Neural progenitor cell (in vitro differentiated cells): ENCODE measurements at regions not wholly inside any gene's neighbourhood (a gene's known extent, or its start where the extent isn't known, plus 50 kb on each side); places are given as distances from the start of the nearest gene placed in this dataset.

ENCODE experiments used
- DNase-seq: peaks from one replicate; pipeline ENCODE4 v3.0.0-alpha.2; 2016; ENCODE audit warnings: low spot score
- H2AFZ ChIP-seq: fragments of 200-600 bp; sonication (generic); replicated peaks from 2 replicates; pipeline ENCODE4 v1.6.1; 2016; ENCODE audit warnings: antibody characterized with exemption
- H3F3A ChIP-seq: fragments of 200-600 bp; sonication (generic); 2 replicates; pipeline ENCODE4 v1.6.1; 2016; ENCODE audit warnings: antibody characterized with exemption, low read depth
- H3K27ac ChIP-seq: fragments of 200-600 bp; sonication (generic); 2 replicates; pipeline ENCODE4 v1.5.1; 2016; ENCODE audit warnings: mild to moderate bottlenecking
- H3K27me3 ChIP-seq: fragments of 200-600 bp; sonication (generic); 2 replicates; pipeline ENCODE4 v1.6.1; 2016; ENCODE audit warnings: mild to moderate bottlenecking, moderate library complexity
- H3K36me3 ChIP-seq: fragments of 200-600 bp; sonication (generic); 2 replicates; pipeline ENCODE4 v1.5.1; 2016
- H3K4me1 ChIP-seq: fragments of 200-600 bp; sonication (generic); 2 replicates; pipeline ENCODE4 v1.6.1; 2016; ENCODE audit warnings: mixed run types
- H3K4me2 ChIP-seq: fragments of 200-600 bp; sonication (generic); 2 replicates; pipeline ENCODE4 v1.6.1; 2016
- H3K4me3 ChIP-seq: fragments of 200-600 bp; sonication (generic); 2 replicates; pipeline ENCODE4 v1.5.1; 2016
- H3K79me2 ChIP-seq: fragments of 200-600 bp; sonication (generic); 2 replicates; pipeline ENCODE4 v1.6.1; 2016; ENCODE audit warnings: low read depth
- H3K9ac ChIP-seq: fragments of 200-600 bp; sonication (generic); 2 replicates; pipeline ENCODE4 v1.6.1; 2016
- H3K9me3 ChIP-seq: fragments of 200-600 bp; sonication (generic); 2 replicates; pipeline ENCODE4 v1.5.1; 2016; ENCODE audit warnings: low read depth
- H4K20me1 ChIP-seq: fragments of 200-600 bp; sonication (generic); 2 replicates; pipeline ENCODE4 v1.6.1; 2016; ENCODE audit warnings: low read depth
- H3K27ac Mint-ChIP-seq: 3 replicates; pipeline ENCODE4 v1.8.0; 2021; ENCODE audit warnings: mixed read lengths
- H3K27me3 Mint-ChIP-seq: 2 replicates; pipeline ENCODE4 v1.8.0; 2022; ENCODE audit warnings: low read depth, mild to moderate bottlenecking, inconsistent platforms, moderate library complexity, mixed read lengths; ENCODE audit not compliant: insufficient read depth
- H3K36me3 Mint-ChIP-seq: 3 replicates; pipeline ENCODE4 v1.8.0; 2021; ENCODE audit warnings: mixed read lengths
- H3K4me1 Mint-ChIP-seq: 3 replicates; pipeline ENCODE4 v1.8.0; 2021; ENCODE audit warnings: mixed read lengths
- H3K4me3 Mint-ChIP-seq: 3 replicates; pipeline ENCODE4 v1.8.0; 2021; ENCODE audit warnings: mild to moderate bottlenecking, moderate library complexity, mixed read lengths
- H3K9me3 Mint-ChIP-seq: 3 replicates; pipeline ENCODE4 v1.8.0; 2020; ENCODE audit warnings: mixed read lengths
- EZH2 ChIP-seq: fragments of 200-600 bp; sonication (generic); IDR thresholded peaks from 2 replicates; pipeline ENCODE4 v1.6.1; 2017; ENCODE audit warnings: antibody characterized with exemption, mild to moderate bottlenecking, moderate library complexity
- EZH2phosphoT487 ChIP-seq: fragments of 200-600 bp; sonication (generic); IDR thresholded peaks from 2 replicates; pipeline ENCODE4 v1.6.1; 2017; ENCODE audit warnings: antibody characterized with exemption
- TF ChIP-seq, protein P1 (sequence below): fragments of 200-600 bp; sonication (generic); IDR thresholded peaks from 2 replicates; pipeline ENCODE4 v1.5.1; 2017; ENCODE audit warnings: antibody characterized with exemption, mild to moderate bottlenecking

DNA sequence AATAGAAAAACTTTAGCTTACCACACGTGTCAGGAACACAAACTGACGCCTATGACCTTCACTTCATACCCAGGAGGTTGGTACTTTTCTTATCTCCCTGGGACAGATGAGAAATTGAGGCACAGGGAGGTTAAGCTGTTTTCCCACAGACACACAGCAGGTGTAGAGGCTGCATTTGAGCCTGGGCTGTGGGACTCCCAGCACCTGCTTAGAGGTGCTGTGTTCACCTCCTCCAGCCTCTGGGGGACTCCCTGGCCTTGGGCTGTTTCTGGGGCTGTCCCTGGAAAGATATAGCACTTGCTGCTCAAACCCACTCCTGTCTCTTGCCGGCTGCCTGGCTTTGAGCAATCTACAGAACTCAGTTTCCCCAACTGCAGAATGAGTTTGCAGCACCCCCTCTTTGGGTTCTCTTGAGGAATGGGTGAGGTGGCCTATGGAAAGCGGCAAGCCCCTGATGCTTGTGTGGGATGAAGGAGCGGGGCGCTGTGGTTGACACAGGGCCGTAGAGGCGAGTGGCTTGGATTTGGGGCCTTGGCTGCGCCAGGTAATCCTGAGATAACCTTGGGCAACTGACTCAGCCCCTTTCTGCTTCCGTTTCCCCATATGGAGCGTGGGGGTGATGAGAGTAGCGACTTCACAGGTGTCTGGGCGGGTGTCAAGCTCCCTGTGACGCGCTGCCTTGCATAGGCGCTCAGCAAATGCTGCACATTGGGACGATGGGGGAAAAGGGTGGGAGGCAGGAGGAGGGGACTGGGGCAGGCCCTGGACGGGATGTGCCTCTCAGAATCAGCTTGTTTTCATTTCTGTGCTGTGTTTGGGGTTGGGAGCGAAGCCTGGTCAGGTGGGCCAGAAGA is 104.5 kb upstream of the CIBAR2 start:
- Histone ChIP-seq H3K36me3 (no peaks in the 10 kb centered on the region), H3K27ac (no peak overlapping the region), H3K79me2 (no peaks in the 10 kb centered on the region), H2AFZ (no peak overlapping the region), H3K9ac (no peak overlapping the region), H3K9me3 (no peaks in the 10 kb centered on the region), H3K4me3 (no peak overlapping the region), H3K4me1 (peaks cover 21% of the 10 kb centered on the region), H4K20me1 (peaks cover 6% of the 10 kb centered on the region), H3K4me2 (no peak overlapping the region), H3F3A (peaks cover 5% of the 10 kb centered on the region), H3K27me3 (no peaks in the 10 kb centered on the region)
- Mint-ChIP-seq H3K36me3 (no peaks in the 10 kb centered on the region), H3K27me3 (peaks cover 16% of the 10 kb centered on the region), H3K4me1 (peaks cover 72% of the 10 kb centered on the region), H3K27ac (peak overlapping the region; percentile 22), H3K9me3 (no peaks in the 10 kb centered on the region), H3K4me3 (peak overlapping the region; percentile 46)
- TF ChIP-seq EZH2phosphoT487 = no peak
- no peak for TF ChIP-seq EZH2
- TF ChIP-seq, protein P1, sequence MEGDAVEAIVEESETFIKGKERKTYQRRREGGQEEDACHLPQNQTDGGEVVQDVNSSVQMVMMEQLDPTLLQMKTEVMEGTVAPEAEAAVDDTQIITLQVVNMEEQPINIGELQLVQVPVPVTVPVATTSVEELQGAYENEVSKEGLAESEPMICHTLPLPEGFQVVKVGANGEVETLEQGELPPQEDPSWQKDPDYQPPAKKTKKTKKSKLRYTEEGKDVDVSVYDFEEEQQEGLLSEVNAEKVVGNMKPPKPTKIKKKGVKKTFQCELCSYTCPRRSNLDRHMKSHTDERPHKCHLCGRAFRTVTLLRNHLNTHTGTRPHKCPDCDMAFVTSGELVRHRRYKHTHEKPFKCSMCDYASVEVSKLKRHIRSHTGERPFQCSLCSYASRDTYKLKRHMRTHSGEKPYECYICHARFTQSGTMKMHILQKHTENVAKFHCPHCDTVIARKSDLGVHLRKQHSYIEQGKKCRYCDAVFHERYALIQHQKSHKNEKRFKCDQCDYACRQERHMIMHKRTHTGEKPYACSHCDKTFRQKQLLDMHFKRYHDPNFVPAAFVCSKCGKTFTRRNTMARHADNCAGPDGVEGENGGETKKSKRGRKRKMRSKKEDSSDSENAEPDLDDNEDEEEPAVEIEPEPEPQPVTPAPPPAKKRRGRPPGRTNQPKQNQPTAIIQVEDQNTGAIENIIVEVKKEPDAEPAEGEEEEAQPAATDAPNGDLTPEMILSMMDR = no peak
- DNase-seq = no peak

DNA sequence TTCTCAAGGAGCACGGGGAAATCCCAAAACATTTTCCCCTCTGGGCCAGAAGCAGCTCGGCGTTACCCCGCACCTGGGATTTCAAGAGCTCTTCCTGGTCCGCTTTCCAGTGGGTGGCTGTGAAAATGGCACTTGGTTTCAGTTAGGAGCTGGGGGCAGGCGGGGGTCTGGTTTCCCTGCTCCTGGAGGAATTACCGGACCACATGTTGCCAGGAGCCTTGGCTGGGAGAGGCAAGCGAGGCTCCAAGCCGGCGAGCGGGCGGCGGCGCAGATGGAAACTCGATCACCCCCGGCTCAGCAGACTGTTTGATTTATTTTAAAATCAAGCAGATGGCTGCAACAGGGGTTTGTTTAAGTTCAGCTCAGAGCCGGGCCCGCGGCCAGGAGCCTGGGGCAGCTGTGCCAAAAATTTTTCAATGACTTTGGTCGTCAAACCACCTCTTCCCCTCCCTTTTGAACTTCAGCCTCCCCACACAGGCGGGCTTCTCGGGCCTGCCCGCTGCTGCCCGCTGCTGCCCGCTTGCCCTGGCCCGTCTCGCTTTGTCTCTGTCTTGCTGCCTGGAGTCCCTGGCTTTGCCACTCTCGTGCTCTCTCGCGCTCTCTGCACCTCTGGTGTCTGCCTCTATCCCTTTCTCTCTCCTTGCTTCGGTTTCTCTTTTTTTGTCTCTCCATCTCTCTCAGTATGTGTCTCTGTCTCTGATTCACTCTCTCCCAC is 108.0 kb upstream of the CIBAR2 start:
- Histone ChIP-seq H3K4me2 (peak overlapping the region; percentile 31), H3K4me3 (no peak overlapping the region), H4K20me1 (peaks cover 11% of the 10 kb centered on the region), H3K9me3 (no peaks in the 10 kb centered on the region), H3K9ac (no peak overlapping the region), H3F3A (peaks cover 21% of the 10 kb centered on the region), H3K27ac (no peak overlapping the region), H3K36me3 (no peaks in the 10 kb centered on the region), H3K79me2 (no peaks in the 10 kb centered on the region), H3K4me1 (peaks cover 35% of the 10 kb centered on the region), H3K27me3 (no peaks in the 10 kb centered on the region), H2AFZ (no peak overlapping the region)
- no peak for DNase-seq
- peak overlapping the region; percentile 33 for H3K4me3 Mint-ChIP-seq
- peaks cover 74% of the 10 kb centered on the region for H3K4me1 Mint-ChIP-seq
- no peaks in the 10 kb centered on the region for H3K9me3 Mint-ChIP-seq
- no peaks in the 10 kb centered on the region for H3K36me3 Mint-ChIP-seq
- H3K27ac Mint-ChIP-seq = peak overlapping the region; percentile 78
- peaks cover 17% of the 10 kb centered on the region for H3K27me3 Mint-ChIP-seq
- no peak for TF ChIP-seq EZH2phosphoT487
- TF ChIP-seq EZH2 = no peak
- TF ChIP-seq, protein P1 = no peak

DNA sequence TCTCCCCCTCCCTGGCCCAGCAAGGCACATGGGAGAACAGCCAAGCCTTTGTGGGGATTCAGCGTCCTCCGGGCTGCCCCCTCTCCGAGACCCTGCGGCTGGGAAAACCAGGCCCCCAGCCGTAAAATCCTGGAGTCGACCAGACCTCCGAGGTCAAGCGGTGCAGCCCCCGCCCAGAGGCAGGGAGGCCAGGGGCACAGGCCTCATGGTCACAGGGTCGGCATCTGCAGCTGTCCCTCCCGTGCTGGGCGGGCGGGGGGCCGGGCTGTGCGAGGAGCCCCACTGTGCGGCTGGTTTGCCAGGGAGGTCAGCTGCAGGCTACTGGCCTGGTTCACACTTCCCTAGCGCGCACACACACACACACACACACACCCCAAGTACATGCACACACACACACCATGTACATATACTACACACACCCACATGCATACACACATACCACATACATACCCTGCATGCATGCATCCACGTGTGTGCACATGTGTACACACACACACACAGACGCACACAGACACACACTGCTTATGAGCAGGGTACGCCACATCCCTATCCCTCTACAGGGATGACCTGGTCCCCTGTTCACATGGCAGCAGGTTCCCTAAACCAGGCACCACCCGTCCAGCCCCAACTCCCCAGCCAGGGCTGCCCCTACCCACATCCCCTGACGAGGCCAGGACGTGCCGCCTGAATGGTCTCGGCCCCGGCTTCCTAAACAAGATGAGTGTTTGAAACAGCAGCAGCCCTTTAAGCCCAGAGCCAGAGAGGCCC is 108.9 kb upstream of the CIBAR2 start:
- Histone ChIP-seq H3K4me1 (peaks cover 35% of the 10 kb centered on the region), H4K20me1 (peaks cover 7% of the 10 kb centered on the region), H3K9me3 (no peaks in the 10 kb centered on the region), H3F3A (peaks cover 21% of the 10 kb centered on the region), H2AFZ (no peak overlapping the region), H3K36me3 (no peaks in the 10 kb centered on the region), H3K4me3 (no peak overlapping the region), H3K79me2 (no peaks in the 10 kb centered on the region), H3K4me2 (peak overlapping the region; percentile 58), H3K27ac (peak overlapping the region; percentile 75), H3K27me3 (no peaks in the 10 kb centered on the region), H3K9ac (no peak overlapping the region)
- Mint-ChIP-seq H3K27ac (peak overlapping the region; percentile 97), H3K9me3 (no peaks in the 10 kb centered on the region), H3K27me3 (peaks cover 17% of the 10 kb centered on the region), H3K4me3 (peak overlapping the region; percentile 78), H3K4me1 (peaks cover 75% of the 10 kb centered on the region), H3K36me3 (no peaks in the 10 kb centered on the region)
- no peak for DNase-seq
- TF ChIP-seq EZH2phosphoT487 (no peak), EZH2 (no peak)
- TF ChIP-seq, protein P1 = no peak
